KOPT-K1 (cell line): ENCODE measurements at regions not wholly inside any gene's neighbourhood (a gene's known extent, or its start where the extent isn't known, plus 50 kb on each side); places are given as distances from the start of the nearest gene placed in this dataset.

Experiments
- H3K27ac ChIP-seq: fragments of 200-600 bp; sonication (generic); 2 replicates; pipeline ENCODE4 v1.5.1; 2016; ENCODE audit warnings: antibody characterized with exemption, mild to moderate bottlenecking, low read depth, low read length; ENCODE audit not compliant: poor library complexity, severe bottlenecking
- H3K36me3 ChIP-seq: fragments of 200-600 bp; sonication (generic); 2 replicates; pipeline ENCODE4 v1.5.1; 2017; ENCODE audit warnings: antibody characterized with exemption, mild to moderate bottlenecking, low read length, moderate library complexity; ENCODE audit not compliant: insufficient read depth
- H3K9me3 ChIP-seq: fragments of 200-600 bp; sonication (generic); 2 replicates; pipeline ENCODE4 v1.5.1; 2017; ENCODE audit warnings: antibody characterized with exemption, low read length, mild to moderate bottlenecking; ENCODE audit not compliant: insufficient read depth, poor library complexity, severe bottlenecking

DNA sequence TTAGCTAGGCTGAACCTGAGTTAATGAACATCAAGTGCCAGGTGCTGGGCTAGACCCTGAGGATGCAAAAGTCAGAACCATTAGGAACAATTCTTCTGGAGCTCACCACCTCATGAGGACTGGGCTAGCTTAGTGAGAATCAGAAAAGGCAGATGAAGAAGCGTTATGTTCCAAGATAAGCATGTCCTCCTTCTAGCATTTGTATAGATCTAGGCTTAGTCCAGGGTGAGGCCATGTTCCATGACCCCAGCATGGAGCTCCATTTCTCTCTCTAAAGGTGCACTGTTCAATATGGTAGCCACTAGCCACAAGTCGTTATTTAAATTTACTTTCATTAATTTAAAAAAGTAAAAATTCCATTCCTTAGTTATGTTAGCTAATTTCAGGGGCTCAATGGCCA, 365.3 kb upstream of the CCL2 start:
- Histone ChIP-seq H3K36me3 (no peaks in the 10 kb centered on the region), H3K27ac (no peak overlapping the region), H3K9me3 (no peaks in the 10 kb centered on the region)

DNA sequence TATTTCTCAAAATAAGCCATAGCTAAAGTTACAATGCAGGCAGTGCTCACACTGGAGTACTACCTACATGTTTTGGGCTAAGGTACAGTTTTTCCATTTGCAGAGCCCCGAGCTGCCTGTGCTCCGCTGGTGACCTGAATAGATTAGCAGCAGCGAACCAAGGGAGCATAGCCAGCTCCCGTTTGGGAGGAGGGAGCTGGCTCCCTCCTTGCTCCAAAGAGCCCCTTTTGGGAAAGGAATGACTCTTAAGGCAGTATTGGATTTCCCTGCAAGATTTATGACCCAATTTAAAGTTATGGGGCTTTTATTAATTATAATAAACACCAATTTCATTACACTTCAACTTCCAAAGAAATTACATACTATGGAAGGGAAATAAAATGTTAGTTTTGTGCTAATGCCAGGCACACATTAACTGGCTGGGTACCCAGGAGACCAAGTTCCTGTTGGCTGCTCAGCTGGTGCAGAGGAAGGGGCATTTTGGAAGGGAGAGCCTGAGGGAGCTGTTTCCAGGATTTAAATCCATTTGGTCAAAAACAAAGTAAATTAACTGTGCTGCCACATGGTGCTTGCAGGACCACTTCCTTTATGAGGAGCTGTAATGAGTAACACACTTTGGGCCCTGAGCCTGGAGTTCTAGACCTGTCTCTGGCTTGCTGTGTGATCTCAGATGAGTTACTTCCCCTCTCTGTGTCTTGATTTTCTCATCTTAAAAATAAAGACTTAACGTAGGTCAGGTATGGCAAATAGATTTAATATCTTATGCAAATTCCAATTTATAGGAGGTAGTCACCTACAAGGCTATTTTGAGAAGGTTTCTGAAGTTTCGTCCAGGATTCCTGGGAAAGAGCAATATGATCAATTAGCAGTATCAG, 362.1 kb upstream of the CCL2 start:
- Histone ChIP-seq H3K9me3 (no peaks in the 10 kb centered on the region), H3K36me3 (no peaks in the 10 kb centered on the region), H3K27ac (no peak overlapping the region)

DNA sequence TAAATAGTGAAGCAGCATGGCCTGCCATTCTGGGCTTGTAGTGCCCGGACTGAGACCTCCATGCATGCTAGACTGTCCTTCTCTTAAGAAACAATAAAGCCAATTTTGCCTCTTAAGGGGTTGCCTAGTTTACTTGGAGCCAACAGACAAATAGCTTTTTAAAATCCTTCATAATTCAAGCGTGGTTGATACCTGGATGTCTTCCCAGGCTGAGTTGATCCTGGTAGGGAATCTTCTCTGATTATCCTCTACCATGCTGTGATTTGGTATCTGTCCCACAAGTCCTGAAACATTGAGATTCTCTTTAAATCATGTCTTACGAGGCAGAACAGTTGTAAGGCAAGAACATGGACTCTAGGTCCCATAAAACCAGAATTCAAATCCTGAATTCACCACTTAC, 359.6 kb upstream of the CCL2 start:
- Histone ChIP-seq H3K36me3 (no peaks in the 10 kb centered on the region), H3K9me3 (no peaks in the 10 kb centered on the region), H3K27ac (no peak overlapping the region)

DNA sequence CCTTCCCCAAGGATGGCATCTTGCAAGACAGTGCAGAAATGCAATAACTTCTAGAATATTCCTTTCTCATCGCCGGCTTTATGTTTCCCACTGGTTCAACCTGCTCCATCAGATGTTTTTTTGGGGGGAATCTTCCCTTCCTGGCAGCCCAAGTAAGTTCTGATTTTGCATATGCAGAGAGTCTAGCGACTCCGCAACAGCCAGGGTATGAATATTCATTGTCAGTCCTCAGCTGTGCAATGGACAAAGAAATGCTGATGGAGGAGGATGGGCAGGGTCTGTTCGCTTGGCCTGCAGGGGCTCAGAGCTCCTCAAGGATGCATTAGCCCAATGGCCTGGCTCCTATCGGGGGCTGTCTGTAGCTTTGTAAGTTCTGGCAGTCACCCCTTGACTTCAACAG, 358.8 kb upstream of the CCL2 start:
- Histone ChIP-seq H3K27ac (no peak overlapping the region), H3K9me3 (no peaks in the 10 kb centered on the region), H3K36me3 (no peaks in the 10 kb centered on the region)

DNA sequence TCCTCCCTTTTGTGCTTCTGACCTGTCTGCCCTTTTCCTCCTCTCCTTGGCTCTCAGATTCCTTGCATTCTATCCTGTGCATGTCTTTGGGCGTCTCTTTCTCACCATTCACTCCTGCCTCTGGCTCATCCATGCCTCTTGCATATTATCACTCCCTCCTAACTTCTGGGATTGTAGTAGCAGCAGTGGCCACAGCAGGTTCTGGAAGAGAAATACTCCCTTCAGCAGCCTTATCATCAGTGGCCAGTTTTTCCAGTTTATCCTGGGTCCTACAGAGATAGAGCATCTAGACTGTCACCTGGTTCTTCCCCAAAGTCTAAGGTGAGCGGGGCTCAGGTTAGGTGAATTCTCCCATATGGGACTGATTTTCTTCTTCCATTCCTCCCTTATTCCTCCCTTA, 354.0 kb upstream of the CCL2 start:
- H3K36me3 ChIP-seq = no peaks in the 10 kb centered on the region
- H3K27ac ChIP-seq = no peak overlapping the region
- H3K9me3 ChIP-seq = no peaks in the 10 kb centered on the region

DNA sequence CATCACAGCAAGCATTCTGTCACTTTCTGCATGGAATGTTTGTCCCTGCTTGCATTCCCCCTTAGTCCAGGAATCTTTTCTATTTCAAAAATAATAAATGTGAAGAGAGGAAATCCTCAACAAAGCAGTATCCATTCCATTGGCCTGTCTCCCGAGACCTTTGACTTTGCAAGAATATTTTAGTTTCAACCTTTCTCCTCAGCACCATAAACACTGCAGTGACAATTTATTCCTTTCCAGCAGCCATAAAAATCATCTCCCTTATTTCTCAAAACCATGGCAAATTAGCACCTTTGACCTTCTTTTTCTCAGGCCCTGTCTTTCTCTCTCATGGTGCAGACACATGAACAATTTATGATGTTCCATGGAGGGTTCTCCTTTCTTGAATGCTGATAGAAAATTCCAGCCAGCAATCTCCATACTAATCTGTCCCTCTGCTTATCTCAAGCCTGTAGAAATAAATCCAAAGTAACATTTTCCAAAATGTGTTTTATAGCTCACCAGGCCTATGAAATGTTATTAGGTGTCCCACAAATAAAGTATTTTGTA, 352.1 kb upstream of the CCL2 start:
- Histone ChIP-seq H3K36me3 (no peaks in the 10 kb centered on the region), H3K9me3 (no peaks in the 10 kb centered on the region)

DNA sequence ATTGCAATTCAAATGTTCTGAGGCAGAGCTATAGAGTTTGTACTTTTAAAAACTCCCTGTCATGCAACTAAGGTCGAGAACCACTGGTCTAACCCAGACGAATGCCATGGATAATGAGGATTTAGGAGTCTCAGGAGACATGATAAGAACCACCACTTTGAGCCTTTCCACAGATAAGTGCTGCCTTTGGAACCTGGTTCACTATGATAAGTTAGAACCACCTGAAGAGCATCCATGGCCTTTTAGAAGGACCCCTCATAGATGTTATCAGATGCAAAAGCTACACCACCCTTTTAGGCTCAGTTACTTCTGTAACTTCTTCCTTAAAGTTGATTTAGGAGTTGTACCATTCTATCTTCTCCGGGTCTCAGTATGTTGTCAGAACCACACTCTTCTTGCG, 350.6 kb upstream of the CCL2 start:
- no peaks in the 10 kb centered on the region for H3K9me3 ChIP-seq
- H3K27ac ChIP-seq = no peak overlapping the region
- H3K36me3 ChIP-seq = no peaks in the 10 kb centered on the region

More for the DNA sequence above, 352.1 kb upstream of the CCL2 start:
- H3K27ac ChIP-seq = no peak overlapping the region

DNA sequence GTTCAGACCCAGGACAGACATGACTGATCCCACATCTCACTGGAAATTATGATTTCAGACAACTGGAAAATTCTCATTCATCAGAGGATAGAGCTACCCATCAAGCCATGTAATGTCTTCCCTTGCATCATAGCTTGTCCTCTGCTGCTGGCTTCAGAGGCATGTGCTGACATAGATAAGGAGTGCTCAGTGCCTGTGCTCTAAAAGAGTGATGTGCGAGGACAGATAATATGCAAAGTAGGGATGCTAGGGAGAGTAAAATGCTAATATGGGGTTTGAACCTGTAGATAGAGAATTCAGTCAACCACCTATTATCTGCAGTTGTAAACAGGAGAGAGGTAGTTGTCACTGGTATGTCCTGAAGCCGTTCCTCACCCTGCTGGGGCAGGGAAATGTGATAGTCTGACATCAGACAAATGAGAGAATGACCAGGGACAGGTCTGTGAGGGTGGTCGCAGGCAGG, 349.7 kb upstream of the CCL2 start:
- Histone ChIP-seq H3K27ac (no peak overlapping the region), H3K36me3 (no peaks in the 10 kb centered on the region), H3K9me3 (no peaks in the 10 kb centered on the region)

DNA sequence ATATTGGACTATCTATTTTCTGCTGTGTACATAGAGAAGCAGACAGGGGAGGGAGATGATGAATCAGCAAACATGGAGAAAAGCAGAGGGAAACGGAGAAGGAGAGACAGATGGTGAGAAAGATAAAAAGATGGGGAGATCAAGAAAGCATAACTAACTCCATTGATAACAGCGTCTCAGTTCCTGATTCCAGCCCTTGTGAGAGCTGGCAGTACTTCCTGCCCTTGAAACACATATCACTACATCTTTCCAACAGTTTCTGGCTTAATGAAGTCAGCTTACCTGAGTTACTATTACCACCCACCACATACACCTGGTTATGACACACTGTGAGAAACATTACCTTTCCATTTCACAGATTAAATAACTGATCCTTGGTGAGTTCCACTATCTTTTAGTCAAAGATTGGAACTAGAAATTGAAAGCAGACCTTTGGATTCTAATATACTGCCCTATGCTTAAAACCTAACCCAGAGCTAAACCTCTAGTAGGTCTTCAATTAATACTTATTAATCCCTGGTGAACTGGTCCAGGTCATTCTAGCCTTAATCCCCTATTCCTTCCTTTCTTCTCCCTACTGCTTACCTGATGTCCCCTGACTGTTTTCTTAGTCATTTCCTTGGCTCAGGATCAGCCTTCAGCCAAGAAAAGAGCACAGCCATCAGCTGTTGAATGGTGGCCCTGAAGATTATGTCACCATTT, 346.6 kb upstream of the CCL2 start:
- H3K9me3 ChIP-seq = no peaks in the 10 kb centered on the region
- H3K36me3 ChIP-seq = no peaks in the 10 kb centered on the region
- H3K27ac ChIP-seq = no peak overlapping the region

DNA sequence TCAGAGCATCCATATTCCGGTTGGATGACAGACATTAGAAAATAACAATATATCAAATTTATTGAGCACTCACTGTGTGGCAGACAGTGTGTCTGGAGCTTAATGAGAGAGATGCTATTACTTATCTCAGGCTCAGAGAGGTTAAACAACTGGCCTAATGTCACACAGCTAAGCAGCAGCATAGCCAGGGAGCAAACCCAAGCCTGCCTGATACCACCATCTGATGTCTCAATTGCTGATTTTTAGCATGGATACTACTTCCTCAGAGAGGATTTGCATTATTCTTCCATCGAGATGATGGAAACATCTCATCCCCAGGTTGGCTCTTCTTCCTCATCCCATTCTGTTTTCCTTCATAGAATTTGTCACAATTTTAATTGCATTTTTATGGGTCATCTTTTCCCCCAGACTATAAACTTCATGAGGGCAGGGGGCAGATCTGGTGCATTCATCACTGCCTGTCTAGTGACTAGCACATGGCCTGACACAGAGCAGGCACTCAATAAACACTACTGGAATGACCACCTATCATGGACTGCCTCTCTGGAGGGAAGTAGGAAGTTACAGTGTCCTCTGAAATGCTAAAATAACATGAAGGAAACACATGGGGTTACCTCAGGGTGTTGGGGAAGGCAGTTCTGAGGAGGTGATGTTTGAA, 344.8 kb upstream of the CCL2 start:
- Histone ChIP-seq H3K9me3 (no peaks in the 10 kb centered on the region), H3K27ac (no peak overlapping the region), H3K36me3 (no peaks in the 10 kb centered on the region)

DNA sequence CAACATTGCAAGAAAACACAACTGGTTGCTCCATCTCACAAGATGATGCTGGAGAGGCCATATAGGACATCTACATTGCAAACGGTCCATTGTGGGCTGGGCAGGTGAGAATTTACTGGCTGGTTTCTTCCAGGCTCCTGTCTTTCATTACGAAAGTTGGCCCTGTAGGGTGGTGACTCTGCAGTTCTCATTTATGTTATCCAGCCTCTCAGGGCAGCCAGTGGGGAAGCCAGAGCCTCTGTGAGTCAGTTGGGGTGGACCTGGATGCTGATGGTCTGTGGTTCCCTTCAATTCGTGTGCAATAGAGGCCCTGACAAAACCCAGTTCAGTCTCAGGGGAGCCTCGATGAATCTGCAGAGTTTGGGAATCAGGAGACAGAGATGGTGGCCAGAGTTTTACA, 341.0 kb upstream of the CCL2 start:
- H3K36me3 ChIP-seq = no peaks in the 10 kb centered on the region
- no peaks in the 10 kb centered on the region for H3K9me3 ChIP-seq
- H3K27ac ChIP-seq = no peak overlapping the region

DNA sequence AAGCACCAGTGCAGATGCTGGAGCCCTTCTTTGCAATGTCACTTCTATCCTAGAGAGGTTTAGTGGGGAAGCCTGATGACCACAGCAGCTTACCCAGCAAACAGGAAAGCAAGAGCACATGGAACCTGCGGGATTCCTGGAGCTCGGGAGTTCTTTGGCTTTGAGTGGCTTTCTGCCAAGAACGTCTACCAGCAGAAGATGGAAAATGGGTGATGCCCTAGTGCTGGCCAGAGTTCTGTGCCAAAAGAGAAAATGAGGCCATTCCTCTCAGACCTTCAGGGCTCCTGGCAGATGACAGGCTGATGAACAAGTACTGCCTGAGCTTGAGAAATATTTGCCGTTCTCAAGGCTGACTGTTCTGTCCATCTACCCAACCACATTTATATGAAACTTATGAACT, 332.1 kb upstream of the CCL2 start:
- Histone ChIP-seq H3K36me3 (no peaks in the 10 kb centered on the region), H3K27ac (no peak overlapping the region), H3K9me3 (no peaks in the 10 kb centered on the region)

DNA sequence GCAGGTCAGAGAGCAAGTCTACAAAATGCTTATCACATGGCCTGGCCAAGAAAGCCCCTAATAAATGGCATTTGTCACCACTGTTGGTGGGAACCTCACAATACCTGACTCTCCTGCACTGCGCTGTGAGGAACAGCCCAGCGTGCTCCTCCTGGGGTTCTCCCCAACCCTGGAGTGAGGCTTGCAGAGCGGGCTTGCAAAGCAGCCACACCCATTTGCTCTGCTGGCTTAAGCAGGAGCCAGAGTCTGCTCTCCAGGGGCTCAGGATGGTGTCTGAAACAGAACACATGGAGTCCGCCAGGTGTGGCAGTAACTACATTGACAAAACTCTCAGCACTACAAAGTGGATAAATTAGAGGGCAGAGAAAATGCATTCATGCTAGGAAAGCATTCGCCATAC, 331.0 kb upstream of the CCL2 start:
- H3K9me3 ChIP-seq = no peaks in the 10 kb centered on the region
- no peaks in the 10 kb centered on the region for H3K36me3 ChIP-seq
- no peak overlapping the region for H3K27ac ChIP-seq

DNA sequence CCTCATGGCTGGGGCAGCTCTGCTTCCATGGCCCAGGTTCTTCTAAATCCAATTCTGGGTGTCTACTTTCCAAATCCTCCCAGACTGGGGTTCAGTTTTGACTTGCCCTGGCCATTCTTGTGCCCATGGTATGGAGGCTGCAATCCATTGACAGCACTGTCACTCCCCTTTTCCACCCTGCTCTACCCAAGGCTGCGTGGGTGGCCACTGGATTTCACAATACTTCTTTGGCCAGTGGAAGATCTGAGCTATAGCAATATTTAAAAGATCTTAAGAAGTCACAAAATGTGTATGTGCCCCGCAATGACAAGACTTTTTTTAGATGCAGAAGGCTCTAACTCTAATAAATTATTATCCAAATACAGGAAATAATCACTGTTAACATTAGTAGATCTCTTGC, 329.4 kb upstream of the CCL2 start:
- Histone ChIP-seq H3K36me3 (no peaks in the 10 kb centered on the region), H3K27ac (no peak overlapping the region), H3K9me3 (no peaks in the 10 kb centered on the region)

DNA sequence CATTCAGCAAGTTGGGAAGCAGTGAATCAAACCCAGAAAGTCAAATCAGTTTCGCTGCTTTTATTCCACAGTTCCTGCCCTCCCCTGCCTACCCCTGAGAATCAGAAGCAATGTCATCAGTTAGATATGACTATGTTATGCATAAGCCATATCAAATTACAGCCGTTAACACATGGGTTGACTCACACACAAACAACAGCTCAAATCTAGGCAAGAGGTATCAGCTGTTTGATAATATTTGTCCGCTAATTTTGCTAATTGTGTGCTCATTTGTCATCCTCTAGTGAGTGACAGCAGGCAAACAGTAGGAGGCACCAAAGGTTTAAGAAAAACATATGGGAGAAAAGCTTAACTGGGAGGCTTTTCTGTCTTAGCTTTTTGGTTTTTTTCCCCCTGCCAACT, 327.4 kb upstream of the CCL2 start:
- Histone ChIP-seq H3K36me3 (no peaks in the 10 kb centered on the region), H3K9me3 (no peaks in the 10 kb centered on the region), H3K27ac (no peak overlapping the region)
